Natural killer cell (primary cell): ENCODE measurements at regions not wholly inside any gene's neighbourhood (a gene's known extent, or its start where the extent isn't known, plus 50 kb on each side); places are given as distances from the start of the nearest gene placed in this dataset.

ENCODE experiments used
- ATAC-seq, 3 donors: fragments of 150-1000 bp in 2 of 3; fragments of 200-7000 bp in 1 of 3; cut with Tn5 transposase; 1 replicate in 1 of 3; 2 replicates in 2 of 3; pipeline ENCODE4 v1.10.0; 2021; ENCODE audit warnings: mild to moderate bottlenecking in 2 of 3, moderate library complexity in 2 of 3
- DNase-seq, 2 donors: peaks; one replicate each; pipeline versions ENCODE4 v3.0.0 to v3.0.0-alpha.2; 2013 to 2021; ENCODE audit warnings: mixed read lengths in 1 of 2
- H3K27ac ChIP-seq: one replicate; pipeline ENCODE4 v1.5.1; 2013; ENCODE audit warnings: mild to moderate bottlenecking, low read length
- H3K27me3 ChIP-seq: one replicate; pipeline ENCODE4 v1.6.1; 2013; ENCODE audit warnings: low read length; ENCODE audit not compliant: control insufficient read depth, insufficient read depth
- H3K36me3 ChIP-seq: one replicate; pipeline ENCODE4 v1.6.1; 2013; ENCODE audit warnings: low read length; ENCODE audit not compliant: control insufficient read depth, insufficient read depth
- H3K4me1 ChIP-seq: one replicate; pipeline ENCODE4 v1.6.1; 2013; ENCODE audit warnings: low read length; ENCODE audit not compliant: control insufficient read depth, insufficient read depth
- H3K4me3 ChIP-seq: one replicate; pipeline ENCODE4 v1.5.1; 2013; ENCODE audit warnings: low read length
- H3K9me3 ChIP-seq: one replicate; pipeline ENCODE4 v1.6.1; 2013; ENCODE audit warnings: low read length; ENCODE audit not compliant: control insufficient read depth, insufficient read depth
- H3K27ac Mint-ChIP-seq, 2 donors: one replicate each; pipeline ENCODE4 v1.8.0; 2022; ENCODE audit warnings: mild to moderate bottlenecking in 2 of 2, mixed read lengths in 2 of 2, moderate library complexity in 1 of 2
- H3K27me3 Mint-ChIP-seq, 2 donors: one replicate each; pipeline ENCODE4 v1.8.0; 2022; ENCODE audit warnings: low read depth in 2 of 2, mixed read lengths in 2 of 2
- H3K36me3 Mint-ChIP-seq: one replicate; pipeline ENCODE4 v1.8.0; 2022; ENCODE audit warnings: mixed read lengths
- H3K4me1 Mint-ChIP-seq, 2 donors: one replicate each; pipeline ENCODE4 v1.8.0; 2022; ENCODE audit warnings: mixed read lengths in 2 of 2
- H3K4me3 Mint-ChIP-seq: one replicate; pipeline ENCODE4 v1.8.0; 2022; ENCODE audit warnings: mild to moderate bottlenecking, moderate library complexity, mixed read lengths
- H3K9me3 Mint-ChIP-seq, 2 donors: one replicate each; pipeline ENCODE4 v1.8.0; 2022; ENCODE audit warnings: mixed read lengths in 2 of 2
- CTCF ChIP-seq: fragments of 200-600 bp; IDR thresholded peaks from one replicate; pipeline ENCODE4 v1.8.0; 2022; ENCODE audit warnings: antibody characterized with exemption
- WGBS: methylation state at CpG from one replicate; pipeline ENCODE4 v1.1.7; 2013; ENCODE audit warnings: missing lambda C conversion rate; ENCODE audit not compliant: insufficient coverage; 5-methylcytosine and 5-hydroxymethylcytosine counted together
- intact Hi-C: fragments of 100-400 bp; cut with micrococcal nuclease; formaldehyde crosslinking; loops from one replicate; pipeline ENCODE4 v1.14.2; 2022

GRCh38 chr1:79517470-79518224 is 511.1 kb upstream of the ADGRL4 start:
- no peak for ATAC-seq
- Mint-ChIP-seq H3K36me3 (peaks cover 16% of the 10 kb centered on the region), H3K4me3 (no peak overlapping the region), H3K4me1 (no peaks in the 10 kb centered on the region), H3K27me3 (no peaks in the 10 kb centered on the region), H3K9me3 (peaks cover 6 to 13% of the 10 kb centered on the region in 2 donors), H3K27ac (no peak overlapping the region)
- H3K4me3 ChIP-seq, result no peak overlapping the region
- TF ChIP-seq CTCF, result no peak
- peaks cover 5% of the 10 kb centered on the region for H3K9me3 ChIP-seq
- DNase-seq, result no peak
- intact Hi-C loops, result no loop called here
- no peaks in the 10 kb centered on the region for H3K4me1 ChIP-seq
- no peaks in the 10 kb centered on the region for H3K36me3 ChIP-seq
- H3K27ac ChIP-seq, result no peak overlapping the region
- 76% methylated on average over 3 of the region's 4 CpGs for WGBS
- H3K27me3 ChIP-seq, result no peaks in the 10 kb centered on the region

- no peaks in the 10 kb centered on the region for H3K36me3 Mint-ChIP-seq
- intact Hi-C loops, result no loop called here
- no peak overlapping the region for H3K27ac ChIP-seq
- H3K27ac Mint-ChIP-seq, result no peak overlapping the region
- no peak overlapping the region for H3K4me3 ChIP-seq
- DNase-seq (no peak), ATAC-seq (no peak)
- no peak overlapping the region for H3K4me3 Mint-ChIP-seq
- H3K9me3 Mint-ChIP-seq, result peaks cover 6 to 13% of the 10 kb centered on the region in 2 donors
- H3K27me3 Mint-ChIP-seq, result no peaks in the 10 kb centered on the region
- WGBS, result 37% methylated on average over 2 of the region's 2 CpGs
- no peaks in the 10 kb centered on the region for H3K4me1 Mint-ChIP-seq
- no peaks in the 10 kb centered on the region for H3K27me3 ChIP-seq
- H3K4me1 ChIP-seq, result no peaks in the 10 kb centered on the region
- no peaks in the 10 kb centered on the region for H3K9me3 ChIP-seq
- TF ChIP-seq CTCF, result no peak
- H3K36me3 ChIP-seq, result no peaks in the 10 kb centered on the region
Measured at GRCh38 chr1:79507770-79508169, 501.2 kb upstream of the ADGRL4 start.

- 87% methylated on average over 2 of the region's 3 CpGs for WGBS
- ATAC-seq (no peak), DNase-seq (no peak)
- Mint-ChIP-seq H3K27ac (no peak overlapping the region), H3K4me1 (no peaks in the 10 kb centered on the region), H3K36me3 (no peaks in the 10 kb centered on the region), H3K9me3 (peaks cover 4 to 9% of the 10 kb centered on the region in 2 donors), H3K27me3 (no peaks in the 10 kb centered on the region), H3K4me3 (no peak overlapping the region)
- Histone ChIP-seq H3K4me1 (no peaks in the 10 kb centered on the region), H3K27ac (no peak overlapping the region), H3K9me3 (no peaks in the 10 kb centered on the region), H3K27me3 (no peaks in the 10 kb centered on the region), H3K36me3 (no peaks in the 10 kb centered on the region), H3K4me3 (no peak overlapping the region)
- TF ChIP-seq CTCF, result no peak
- intact Hi-C loops, result no loop called here
Measured at GRCh38 chr1:79501153-79501552, 494.6 kb upstream of the ADGRL4 start.

- Histone ChIP-seq H3K27me3 (no peaks in the 10 kb centered on the region), H3K9me3 (no peaks in the 10 kb centered on the region), H3K27ac (no peak overlapping the region), H3K36me3 (no peaks in the 10 kb centered on the region), H3K4me1 (no peaks in the 10 kb centered on the region), H3K4me3 (no peak overlapping the region)
- DNase-seq, result no peak
- Mint-ChIP-seq H3K27ac (no peak overlapping the region), H3K27me3 (no peaks in the 10 kb centered on the region), H3K36me3 (no peaks in the 10 kb centered on the region), H3K9me3 (peaks cover 3 to 9% of the 10 kb centered on the region in 2 donors), H3K4me1 (no peaks in the 10 kb centered on the region), H3K4me3 (no peak overlapping the region)
- 88% methylated on average over 1 of the region's 1 CpG for WGBS
- intact Hi-C loops, result no loop called here
- ATAC-seq, result no peak
- TF ChIP-seq CTCF, result no peak
Measured at GRCh38 chr1:79499541-79499940, 493.0 kb upstream of the ADGRL4 start.
